Fibroblast of mammary gland (primary cell): ENCODE measurements at regions not wholly inside any gene's neighbourhood (a gene's known extent, or its start where the extent isn't known, plus 50 kb on each side); places are given as distances from the start of the nearest gene placed in this dataset.
"Not testable (repeated sequence)": the region's sequence is repeated elsewhere in the genome, so short reads cannot be mapped to it uniquely, and the experiment has no call there.

Source experiments
- DNase-seq: peaks from one replicate; pipeline ENCODE4 v3.0.0-alpha.2; 2010; ENCODE audit warnings: low read depth
- H3K4me3 ChIP-seq: 2 replicates; pipeline ENCODE4 v1.5.1; 2011; ENCODE audit warnings: low read depth, mild to moderate bottlenecking, low read length, moderate library complexity; ENCODE audit not compliant: control insufficient read depth
- TF ChIP-seq, protein P1 (sequence below): conservative IDR thresholded peaks from 2 replicates; pipeline ENCODE4 v1.5.1; 2011; ENCODE audit warnings: low read depth, low read length, inconsistent platforms; ENCODE audit not compliant: control insufficient read depth, insufficient read depth

DNA sequence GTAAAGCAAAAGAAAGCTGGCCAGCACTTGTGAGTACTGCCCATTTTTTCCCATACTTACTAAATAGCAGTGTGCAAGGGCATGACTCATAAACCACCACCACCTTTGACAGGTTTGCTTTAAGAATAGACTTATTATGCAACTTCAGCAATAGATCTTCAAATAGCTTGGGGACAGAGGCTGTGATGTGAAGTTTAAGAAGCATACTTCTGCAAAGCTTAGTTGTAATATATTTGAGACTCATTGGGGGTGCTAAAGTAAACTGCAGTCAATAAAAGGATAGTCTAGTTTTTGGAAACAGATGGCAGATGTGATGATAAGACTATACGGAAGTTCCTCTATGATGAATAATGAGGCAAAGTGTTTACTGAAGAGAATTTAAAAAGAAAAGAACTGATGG, 210.0 kb downstream of the PLA2G4A start:
- no peak overlapping the region for H3K4me3 ChIP-seq
- TF ChIP-seq, protein P1, sequence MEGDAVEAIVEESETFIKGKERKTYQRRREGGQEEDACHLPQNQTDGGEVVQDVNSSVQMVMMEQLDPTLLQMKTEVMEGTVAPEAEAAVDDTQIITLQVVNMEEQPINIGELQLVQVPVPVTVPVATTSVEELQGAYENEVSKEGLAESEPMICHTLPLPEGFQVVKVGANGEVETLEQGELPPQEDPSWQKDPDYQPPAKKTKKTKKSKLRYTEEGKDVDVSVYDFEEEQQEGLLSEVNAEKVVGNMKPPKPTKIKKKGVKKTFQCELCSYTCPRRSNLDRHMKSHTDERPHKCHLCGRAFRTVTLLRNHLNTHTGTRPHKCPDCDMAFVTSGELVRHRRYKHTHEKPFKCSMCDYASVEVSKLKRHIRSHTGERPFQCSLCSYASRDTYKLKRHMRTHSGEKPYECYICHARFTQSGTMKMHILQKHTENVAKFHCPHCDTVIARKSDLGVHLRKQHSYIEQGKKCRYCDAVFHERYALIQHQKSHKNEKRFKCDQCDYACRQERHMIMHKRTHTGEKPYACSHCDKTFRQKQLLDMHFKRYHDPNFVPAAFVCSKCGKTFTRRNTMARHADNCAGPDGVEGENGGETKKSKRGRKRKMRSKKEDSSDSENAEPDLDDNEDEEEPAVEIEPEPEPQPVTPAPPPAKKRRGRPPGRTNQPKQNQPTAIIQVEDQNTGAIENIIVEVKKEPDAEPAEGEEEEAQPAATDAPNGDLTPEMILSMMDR: no peak
- DNase-seq: peak; percentile 8

DNA sequence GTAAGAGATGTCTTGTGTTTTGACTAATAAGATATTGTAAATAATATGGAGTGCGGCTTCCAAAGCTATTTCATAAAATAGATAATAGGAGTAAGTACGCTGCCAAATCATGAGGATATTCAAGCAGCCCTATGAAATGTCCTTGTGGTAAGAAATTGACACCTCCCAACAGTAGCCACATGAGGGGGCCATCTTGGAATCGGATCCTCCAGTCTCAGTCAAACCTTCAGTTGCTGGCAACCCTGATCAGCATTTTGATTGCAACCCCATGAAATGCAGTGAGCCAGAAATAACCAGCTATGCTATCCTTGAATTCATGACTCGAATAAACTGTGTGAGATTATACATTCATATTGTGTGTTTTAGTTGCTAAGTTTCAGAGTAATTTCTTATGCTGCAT, 212.4 kb downstream of the PLA2G4A start:
- TF ChIP-seq, protein P1: no peak
- no peak for DNase-seq
- no peak overlapping the region for H3K4me3 ChIP-seq

DNA sequence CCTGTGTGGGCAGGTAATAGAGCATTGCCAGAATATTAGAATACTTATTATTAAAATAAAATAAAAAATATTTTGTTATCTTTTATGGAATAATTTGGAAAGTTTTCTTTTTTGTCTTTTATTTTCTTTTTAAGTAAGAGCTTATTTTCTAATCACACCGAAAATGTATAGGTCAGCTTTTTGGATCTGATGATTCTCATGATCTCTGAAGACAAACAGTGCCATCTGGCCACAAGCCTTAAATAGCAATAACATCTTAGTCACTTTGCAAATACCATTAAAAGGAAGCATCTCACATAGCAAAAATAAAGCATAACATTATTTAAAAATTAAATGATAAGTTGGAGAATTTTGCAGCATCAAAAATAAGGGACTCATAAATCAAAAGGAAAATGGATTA, 213.8 kb downstream of the PLA2G4A start:
- no peak overlapping the region for H3K4me3 ChIP-seq
- DNase-seq: no peak
- TF ChIP-seq, protein P1: no peak

DNA sequence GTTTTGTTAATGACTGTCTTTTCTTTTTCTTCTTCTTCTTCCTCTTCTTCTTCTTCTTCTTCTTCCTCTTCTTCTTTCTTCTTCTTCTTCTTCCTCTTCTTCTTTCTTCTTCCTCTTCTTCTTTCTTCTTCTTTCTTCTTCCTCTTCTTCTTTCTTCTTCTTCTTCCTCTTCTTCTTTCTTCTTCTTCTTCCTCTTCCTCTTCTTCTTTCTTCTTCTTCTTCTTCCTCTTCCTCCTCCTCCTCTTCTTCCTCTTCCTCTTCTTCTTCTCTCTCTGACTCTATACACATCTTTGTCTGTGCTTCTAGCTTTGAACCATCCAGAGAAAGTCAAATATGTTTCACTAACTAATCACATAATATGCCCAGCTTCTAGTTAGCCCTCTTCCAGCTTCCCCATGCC, 214.7 kb downstream of the PLA2G4A start:
- H3K4me3 ChIP-seq, DNase-seq: not testable (repeated sequence)

DNA sequence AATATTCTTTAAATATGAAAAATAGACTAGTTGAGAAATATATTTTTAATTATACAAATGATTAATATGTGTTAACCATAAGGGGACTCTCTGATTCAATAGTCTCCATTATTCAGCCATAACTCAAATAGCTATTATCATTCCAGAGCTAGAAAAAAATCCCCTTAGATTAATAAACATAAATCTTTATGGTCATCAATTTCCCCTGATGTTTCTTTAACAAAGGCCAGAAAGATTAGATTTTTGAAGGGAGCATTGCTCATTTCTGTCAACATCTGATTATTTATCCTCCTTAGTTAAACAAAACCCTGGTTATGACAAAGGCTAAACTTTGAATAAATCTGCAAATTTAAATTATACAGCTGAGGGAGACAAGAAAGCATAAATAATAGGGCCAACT, 215.7 kb downstream of the PLA2G4A start:
- no peak overlapping the region for H3K4me3 ChIP-seq
- no peak for DNase-seq
- TF ChIP-seq, protein P1: no peak

DNA sequence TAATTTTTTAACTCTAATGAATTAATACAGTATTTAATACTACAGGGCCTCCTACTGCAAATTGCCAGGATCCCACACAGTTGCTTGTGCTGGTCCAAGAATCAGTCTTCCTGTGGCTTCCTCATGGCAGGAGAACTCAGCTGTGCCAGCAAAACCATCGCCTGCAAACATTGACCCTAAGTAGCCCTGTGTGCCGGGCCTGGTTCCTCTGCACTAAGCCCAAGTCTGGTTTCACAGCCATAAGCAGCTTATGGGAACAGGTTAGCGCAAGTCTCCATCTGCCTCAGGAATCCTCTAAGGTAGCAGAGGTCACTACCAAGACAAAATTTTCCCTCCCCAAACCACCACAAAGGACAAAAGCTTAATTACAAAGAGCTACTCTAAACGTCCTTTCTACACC, 216.6 kb downstream of the PLA2G4A start:
- no peak overlapping the region for H3K4me3 ChIP-seq
- no peak for DNase-seq
- TF ChIP-seq, protein P1: no peak

DNA sequence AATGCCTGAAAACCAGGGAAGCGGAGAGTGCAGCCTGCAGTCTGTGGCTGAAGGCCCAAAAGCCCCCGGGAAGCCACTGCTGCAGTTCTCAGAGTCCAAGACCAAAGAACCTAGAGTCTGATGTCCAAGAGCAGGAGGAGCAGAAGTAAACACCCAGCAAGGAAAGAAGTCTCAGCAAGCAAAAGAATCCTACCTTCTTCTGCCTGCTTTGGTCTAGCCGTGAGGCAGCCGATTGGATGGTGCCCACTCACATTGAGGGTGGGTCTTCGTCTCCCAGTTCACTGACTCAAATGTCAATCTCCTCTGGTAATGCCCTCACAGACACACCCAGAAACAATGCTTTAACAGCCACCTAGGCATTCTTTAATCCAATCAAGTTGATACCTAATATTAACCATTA, 217.5 kb downstream of the PLA2G4A start:
- no peak overlapping the region for H3K4me3 ChIP-seq
- TF ChIP-seq, protein P1: no peak
- DNase-seq: no peak
